HuH-7 (cell line): ENCODE measurements at regions not wholly inside any gene's neighbourhood (a gene's known extent, or its start where the extent isn't known, plus 50 kb on each side); places are given as distances from the start of the nearest gene placed in this dataset.

Experiments used
- DNase-seq: peaks from one replicate; pipeline ENCODE4 v3.0.0; 2011; ENCODE audit warnings: low spot score

DNA sequence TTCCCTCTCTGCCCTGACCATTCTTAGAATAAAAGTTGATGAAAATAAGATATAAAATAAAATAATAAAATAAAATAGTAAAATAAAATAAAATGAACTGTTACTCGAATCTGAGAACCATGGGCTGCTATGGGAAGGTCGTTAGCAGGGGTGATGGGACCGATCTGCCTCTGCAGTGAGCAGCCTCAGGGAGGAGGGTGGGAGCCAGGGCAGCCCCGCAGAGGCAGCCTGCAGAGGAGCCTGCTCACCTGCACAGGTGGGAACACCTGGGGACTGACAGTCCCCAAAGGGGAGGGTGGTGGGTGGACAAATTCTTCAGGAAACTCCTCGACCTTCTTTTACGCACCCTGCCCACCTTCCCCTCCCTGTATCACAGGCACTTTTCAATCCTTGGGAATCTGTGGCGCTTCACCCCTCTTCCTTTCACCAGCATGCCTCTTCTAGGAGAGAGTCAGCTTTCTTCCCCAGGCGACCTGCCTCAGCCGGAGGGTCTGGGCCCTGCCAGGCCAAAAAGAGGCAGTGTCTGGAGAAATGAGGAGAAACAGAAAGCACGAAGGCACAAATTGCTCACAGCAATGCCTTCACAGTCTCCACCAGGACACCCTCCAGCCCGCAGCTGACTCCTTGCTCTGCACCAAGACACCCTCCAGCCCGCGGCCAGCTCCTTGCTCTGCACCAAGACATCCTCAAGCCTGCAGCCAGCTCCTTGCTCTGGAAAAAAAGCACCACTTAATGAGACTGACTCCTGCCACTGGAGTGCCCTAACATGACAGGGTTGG lies 368.4 kb upstream of the SHH start:
- DNase-seq: no peak

GRCh38 chr7:156179872-156180390 lies 367.7 kb upstream of the SHH start:
- DNase-seq: no peak

DNA sequence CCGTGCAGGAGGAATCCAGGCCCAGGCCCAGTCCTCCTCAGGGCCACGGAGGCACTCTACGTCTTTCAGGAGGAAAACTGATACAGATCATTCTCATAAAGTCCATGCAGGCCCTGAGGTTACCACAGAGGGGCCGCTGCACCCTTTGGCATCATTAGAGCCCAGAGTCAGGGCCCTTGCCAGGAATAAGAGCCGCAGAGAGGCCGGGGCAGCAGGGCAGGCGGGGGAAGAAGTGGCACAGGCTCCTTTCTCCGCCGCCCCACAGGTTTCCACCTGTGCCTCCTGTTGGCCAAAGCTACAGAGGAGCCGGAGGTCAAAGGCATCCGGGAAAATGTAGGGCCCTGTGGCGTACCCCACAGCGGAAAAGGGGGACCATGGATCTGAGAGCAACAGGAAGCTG lies 366.6 kb upstream of the SHH start:
- DNase-seq: no peak

- DNase-seq: no peak
Observed at GRCh38 chr7:156178214-156178613, 366.0 kb upstream of the SHH start.

GRCh38 chr7:156177422-156178055 lies 365.3 kb upstream of the SHH start:
- no peak for DNase-seq

DNA sequence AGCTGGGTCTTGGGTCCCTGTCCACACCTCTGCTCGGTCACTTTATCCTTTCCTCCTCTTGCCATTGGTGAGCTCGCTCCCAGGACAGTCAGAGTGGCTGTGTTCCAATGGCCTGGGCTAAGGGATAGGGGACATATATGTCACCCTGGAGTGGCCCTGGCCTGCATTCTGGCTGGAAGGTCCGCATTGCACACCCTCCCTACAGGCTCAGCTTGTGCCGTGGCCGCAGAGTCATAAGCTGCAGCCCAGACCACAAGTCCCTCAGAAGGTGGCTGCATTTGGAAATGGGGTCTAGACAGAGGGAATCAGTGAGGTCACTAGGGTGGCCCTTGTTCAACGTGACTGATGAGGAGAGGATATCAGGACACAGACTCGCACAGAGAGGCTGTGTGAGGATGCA lies 363.8 kb upstream of the SHH start:
- no peak for DNase-seq

- no peak for DNase-seq
Observed at GRCh38 chr7:156175003-156175402, 362.7 kb upstream of the SHH start.

DNA sequence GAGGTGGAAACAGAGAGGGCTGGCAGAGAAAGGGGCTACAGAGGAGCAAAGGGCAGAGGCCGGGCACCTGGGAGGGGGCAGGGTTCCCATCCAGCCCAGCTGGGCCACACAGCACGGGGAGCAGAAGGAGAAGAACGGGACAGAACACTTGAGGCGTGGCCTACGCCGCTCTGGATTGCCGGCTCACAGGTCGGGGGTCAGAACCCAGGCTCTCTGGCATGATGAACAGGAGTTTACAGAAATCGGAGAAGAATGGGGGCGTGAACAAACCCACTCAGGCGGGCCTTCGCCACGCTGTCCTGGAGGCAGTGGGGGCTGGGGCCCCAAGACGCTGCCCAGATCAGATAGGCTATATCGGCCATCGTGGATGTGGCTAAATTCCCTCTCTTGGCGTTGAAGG lies 362.2 kb upstream of the SHH start:
- no peak for DNase-seq

- no peak for DNase-seq
Observed at GRCh38 chr7:156173748-156174353, 361.6 kb upstream of the SHH start.

GRCh38 chr7:156173346-156173745 lies 361.1 kb upstream of the SHH start:
- no peak for DNase-seq

- no peak for DNase-seq
Observed at GRCh38 chr7:156172638-156173037, 360.4 kb upstream of the SHH start.

- no peak for DNase-seq
Observed at GRCh38 chr7:156169474-156170370, 357.5 kb upstream of the SHH start.

DNA sequence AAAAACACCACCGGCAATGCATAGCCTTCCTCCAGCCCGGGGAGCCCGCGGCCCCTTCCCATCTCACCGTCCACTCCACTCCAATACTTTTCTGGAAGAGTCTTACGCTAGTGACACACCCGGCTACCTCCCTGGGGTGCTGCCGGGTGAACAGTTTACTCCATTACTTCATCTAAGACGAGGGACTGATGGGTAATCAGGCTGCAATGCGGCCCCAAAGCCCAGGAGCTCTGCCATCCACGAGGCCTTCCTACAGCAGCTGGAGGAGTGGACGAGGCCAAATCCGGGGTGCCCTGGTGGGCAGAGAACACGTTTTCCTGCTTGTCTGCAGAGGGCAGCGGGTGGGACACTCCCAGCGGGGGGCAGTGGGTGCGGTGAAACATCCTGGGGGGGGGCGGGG lies 356.2 kb upstream of the SHH start:
- DNase-seq: no peak

GRCh38 chr7:156167987-156168386 lies 355.7 kb upstream of the SHH start:
- no peak for DNase-seq

- DNase-seq: no peak
Observed at GRCh38 chr7:156167417-156167807, 355.1 kb upstream of the SHH start.

GRCh38 chr7:156166692-156167416 lies 354.6 kb upstream of the SHH start:
- no peak for DNase-seq

GRCh38 chr7:156163747-156164146 lies 351.5 kb upstream of the SHH start:
- no peak for DNase-seq

DNA sequence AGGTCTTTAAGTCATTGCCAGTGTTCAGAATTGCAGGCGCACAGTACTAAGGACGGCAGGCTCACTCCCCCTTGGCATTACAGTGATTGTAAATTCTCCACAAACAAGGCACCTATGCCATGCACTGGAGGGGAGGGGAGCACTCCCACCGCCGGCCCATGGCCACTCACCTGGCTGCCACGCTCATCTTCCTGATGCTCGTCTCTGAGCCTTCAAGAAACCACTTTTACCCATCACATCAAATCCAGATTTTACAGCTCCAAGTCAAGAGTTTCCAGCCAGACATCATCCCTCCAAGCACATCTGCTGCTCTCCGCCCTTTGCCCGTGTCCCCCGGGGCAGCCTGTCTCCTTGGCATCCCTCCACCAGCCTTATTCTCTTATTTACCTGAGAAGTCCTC lies 350.2 kb upstream of the SHH start:
- DNase-seq: no peak

- DNase-seq: no peak
Observed at GRCh38 chr7:156160811-156161210, 348.5 kb upstream of the SHH start.

DNA sequence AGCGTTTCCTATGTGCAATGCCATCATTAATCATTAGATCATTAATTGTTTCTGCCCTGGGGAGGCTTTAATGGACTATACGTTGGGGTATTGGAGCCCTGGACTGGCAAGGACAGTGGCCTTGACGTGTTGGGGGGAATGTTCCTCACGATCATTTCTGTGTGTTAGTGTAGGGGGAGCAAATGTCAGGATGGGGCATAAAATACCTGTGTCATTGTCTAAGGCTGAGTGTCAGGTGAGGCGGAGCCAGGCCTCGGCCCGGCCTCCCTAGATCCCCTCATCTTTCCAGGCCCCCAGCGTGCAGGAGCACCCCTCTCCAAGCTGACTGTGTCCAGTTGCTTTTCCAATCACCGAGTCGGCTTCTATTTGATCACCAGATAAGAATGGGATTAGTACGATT lies 346.4 kb upstream of the SHH start:
- no peak for DNase-seq

- DNase-seq: no peak
Observed at GRCh38 chr7:156158213-156158612, 345.9 kb upstream of the SHH start.
